ENCODE measurements at regions not wholly inside any gene's neighbourhood (a gene's known extent, or its start where the extent isn't known, plus 50 kb on each side); places are given as distances from the start of the nearest gene placed in this dataset.

GRCh38 chr5:117953272-117953671, 1035.1 kb downstream of the DTWD2 start:
- no peak for TF ChIP-seq TAF1 (IDR thresholded peaks at IDR 0.05; ENCODE audit: borderline replicate concordance, low read depth, low read length)
- TF ChIP-seq POLR2A (IDR thresholded peaks at IDR 0.05; ENCODE audit: low read depth, low read length): no peak
- TF ChIP-seq POLR2AphosphoS5 (IDR thresholded peaks at IDR 0.05; ENCODE audit: low read depth, low read length): no peak

Measured in GM12892 (cell line).